ENCODE measurements at regions not wholly inside any gene's neighbourhood (a gene's known extent, or its start where the extent isn't known, plus 50 kb on each side); places are given as distances from the start of the nearest gene placed in this dataset.

- TF ChIP-seq POLR2A (IDR thresholded peaks at IDR 0.05), result no peak
- TF ChIP-seq CTCF (IDR thresholded peaks at IDR 0.05), result no peak
Observed at GRCh38 chr6:22921828-22922227, 352.5 kb downstream of the HDGFL1 start.
